ENCODE measurements at regions not wholly inside any gene's neighbourhood (a gene's known extent, or its start where the extent isn't known, plus 50 kb on each side); places are given as distances from the start of the nearest gene placed in this dataset.

GRCh38 chr1:94325377-94326302 lies 88.3 kb upstream of the ARHGAP29 start:
- DNase-seq: no peak

- DNase-seq: no peak
Measured at GRCh38 chr1:94324178-94324544, 86.8 kb upstream of the ARHGAP29 start.

- no peak for DNase-seq
Measured at GRCh38 chr1:94323311-94324177, 86.2 kb upstream of the ARHGAP29 start.

- DNase-seq: no peak
Measured at GRCh38 chr1:94322696-94323095, 85.3 kb upstream of the ARHGAP29 start.

- no peak for DNase-seq
Measured at GRCh38 chr1:94321662-94322061, 84.3 kb upstream of the ARHGAP29 start.

- no peak for DNase-seq
Measured at GRCh38 chr1:94319319-94320102, 82.1 kb upstream of the ARHGAP29 start.

- DNase-seq: no peak
Measured at GRCh38 chr1:94318505-94319030, 81.2 kb upstream of the ARHGAP29 start.

GRCh38 chr1:94317790-94318188 lies 80.4 kb upstream of the ARHGAP29 start:
- no peak for DNase-seq

GRCh38 chr1:94316836-94317789 lies 79.7 kb upstream of the ARHGAP29 start:
- no peak for DNase-seq

- DNase-seq: no peak
Measured at GRCh38 chr1:94316183-94316582, 78.8 kb upstream of the ARHGAP29 start.

- no peak for DNase-seq
Measured at GRCh38 chr1:94315552-94316116, 78.2 kb upstream of the ARHGAP29 start.

- no peak for DNase-seq
Measured at GRCh38 chr1:94314222-94314858, 77.0 kb upstream of the ARHGAP29 start.

- no peak for DNase-seq
Measured at GRCh38 chr1:94310570-94311270, 73.3 kb upstream of the ARHGAP29 start.

- DNase-seq: no peak
Measured at GRCh38 chr1:94309829-94310569, 72.6 kb upstream of the ARHGAP29 start.

GRCh38 chr1:94309216-94309615 lies 71.8 kb upstream of the ARHGAP29 start:
- no peak for DNase-seq

- no peak for DNase-seq
Measured at GRCh38 chr1:94306521-94306920, 69.1 kb upstream of the ARHGAP29 start.

GRCh38 chr1:94305704-94306103 lies 68.3 kb upstream of the ARHGAP29 start:
- DNase-seq: no peak

- DNase-seq: no peak
Measured at GRCh38 chr1:94304553-94304952, 67.2 kb upstream of the ARHGAP29 start.

GRCh38 chr1:94303005-94303404 lies 65.6 kb upstream of the ARHGAP29 start:
- no peak for DNase-seq

Measured in NCI-H2029 treated with DMSO at 0.1 percent for 48 hours (cell line).